ENCODE measurements at regions not wholly inside any gene's neighbourhood (a gene's known extent, or its start where the extent isn't known, plus 50 kb on each side); places are given as distances from the start of the nearest gene placed in this dataset.
"Not testable (repeated sequence)": the region's sequence is repeated elsewhere in the genome, so short reads cannot be mapped to it uniquely, and the experiment has no call there.

GRCh38 chr2:57185568-57185967 is 861.0 kb upstream of the VRK2 start:
- no peak for DNase-seq

DNA sequence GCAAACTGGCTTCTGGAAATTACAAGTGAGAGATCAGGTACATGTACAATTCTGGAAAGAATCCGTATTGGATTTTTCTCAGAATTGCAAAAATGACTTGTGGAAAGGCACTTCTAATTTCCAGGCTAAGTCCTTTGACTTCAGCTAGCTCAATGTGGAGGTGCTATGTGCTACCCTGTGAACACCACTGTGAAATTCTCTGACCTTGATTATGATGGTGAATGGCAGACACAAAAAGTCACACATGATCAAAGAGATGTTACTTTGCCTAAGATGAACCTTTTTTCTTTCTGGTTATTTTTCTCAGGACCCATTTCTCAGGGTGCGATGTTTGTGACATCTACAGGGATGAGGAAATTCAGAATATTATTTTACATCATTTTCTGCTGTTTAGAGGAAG is 856.6 kb upstream of the VRK2 start:
- no peak for DNase-seq

- no peak for DNase-seq
Measured at GRCh38 chr2:57199663-57200062, 846.9 kb upstream of the VRK2 start.

- peak; percentile 35 for DNase-seq
Measured at GRCh38 chr2:57204364-57204763, 842.2 kb upstream of the VRK2 start.

- no peak for DNase-seq
Measured at GRCh38 chr2:57205241-57205640, 841.4 kb upstream of the VRK2 start.

- no peak for DNase-seq
Measured at GRCh38 chr2:57207191-57207590, 839.4 kb upstream of the VRK2 start.

DNA sequence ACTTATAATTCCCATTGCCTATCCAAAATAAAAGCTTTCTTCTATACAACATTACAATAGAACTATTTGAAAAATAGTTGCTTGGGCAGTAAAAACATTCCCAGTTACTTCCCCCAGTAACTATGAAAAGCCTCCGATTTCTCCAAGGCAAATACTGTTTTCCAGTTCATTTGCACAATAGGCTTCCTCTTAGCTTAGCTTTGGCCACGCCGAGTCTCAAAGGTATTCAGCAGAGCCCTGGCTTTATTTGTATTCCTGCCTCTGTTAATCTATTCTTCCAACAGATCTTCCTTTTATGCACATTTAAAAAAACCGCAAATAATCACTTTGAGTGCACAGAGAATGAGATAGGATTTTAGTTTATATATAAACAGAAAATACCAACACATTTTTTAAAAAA is 836.8 kb upstream of the VRK2 start:
- no peak for DNase-seq

- DNase-seq: no peak
Measured at GRCh38 chr2:57210855-57211254, 835.8 kb upstream of the VRK2 start.

- no peak for DNase-seq
Measured at GRCh38 chr2:57217013-57217412, 829.6 kb upstream of the VRK2 start.

- no peak for DNase-seq
Measured at GRCh38 chr2:57218206-57218605, 828.4 kb upstream of the VRK2 start.

- DNase-seq: not testable (repeated sequence)
Measured at GRCh38 chr2:57229706-57230105, 816.9 kb upstream of the VRK2 start.

DNA sequence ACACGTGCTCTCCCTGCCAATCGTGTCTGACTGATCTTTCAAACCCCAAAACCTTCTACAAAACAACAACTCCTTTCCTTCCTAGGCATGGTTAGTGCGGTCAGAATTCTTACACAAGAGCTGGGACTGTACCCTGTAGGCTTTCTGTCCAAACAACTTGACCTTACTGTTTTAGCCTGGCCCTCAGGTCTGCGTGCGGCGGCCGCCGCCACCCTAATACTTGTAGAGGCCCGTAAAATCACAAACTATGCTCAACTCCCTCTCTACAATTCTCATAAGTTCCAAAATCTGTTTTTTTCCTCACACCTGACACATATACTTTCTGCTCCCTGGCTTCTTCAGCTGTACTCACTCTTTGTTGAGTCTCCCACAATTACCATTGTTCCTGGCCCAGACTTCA is 814.3 kb upstream of the VRK2 start:
- not testable (repeated sequence) for DNase-seq

DNA sequence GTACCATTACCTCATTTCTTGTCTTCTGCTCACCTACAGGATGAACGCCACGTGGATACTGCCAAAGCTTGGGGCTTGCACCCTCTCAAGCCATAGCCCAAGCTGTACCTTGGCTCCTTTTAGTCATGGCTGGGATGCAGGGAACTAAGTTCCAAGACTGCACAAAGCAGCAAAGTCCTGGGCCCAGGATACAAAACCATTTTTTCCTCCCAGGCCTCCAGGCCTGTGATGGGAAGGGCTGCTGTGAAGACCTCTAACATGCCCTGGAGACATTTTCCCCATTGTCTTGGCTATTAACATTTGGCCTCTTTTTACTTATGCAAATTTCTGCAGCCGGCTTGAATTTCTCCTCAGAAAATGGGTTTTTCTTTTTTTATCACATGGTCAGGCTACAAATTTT is 795.1 kb upstream of the VRK2 start:
- not testable (repeated sequence) for DNase-seq

DNA sequence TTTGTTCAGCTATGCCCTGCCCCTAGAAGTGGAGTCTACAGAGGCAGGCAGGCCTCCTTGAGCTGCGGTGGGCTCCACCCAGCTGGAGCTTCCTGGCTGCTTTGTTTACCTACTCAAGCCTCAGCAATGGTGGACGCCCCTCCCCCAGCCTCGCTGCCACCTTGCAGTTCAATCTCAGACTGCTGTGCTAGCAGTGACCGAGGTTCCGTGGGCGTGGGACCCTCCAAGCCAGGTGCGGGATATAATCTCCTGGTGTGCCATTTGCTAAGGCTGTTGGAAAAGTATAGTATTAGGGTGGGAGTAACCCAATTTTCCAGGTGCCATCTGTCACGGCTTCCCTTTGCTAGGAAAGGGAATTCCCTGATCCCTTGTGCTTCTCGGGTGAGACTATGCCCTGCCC is 770.2 kb upstream of the VRK2 start:
- not testable (repeated sequence) for DNase-seq

DNA sequence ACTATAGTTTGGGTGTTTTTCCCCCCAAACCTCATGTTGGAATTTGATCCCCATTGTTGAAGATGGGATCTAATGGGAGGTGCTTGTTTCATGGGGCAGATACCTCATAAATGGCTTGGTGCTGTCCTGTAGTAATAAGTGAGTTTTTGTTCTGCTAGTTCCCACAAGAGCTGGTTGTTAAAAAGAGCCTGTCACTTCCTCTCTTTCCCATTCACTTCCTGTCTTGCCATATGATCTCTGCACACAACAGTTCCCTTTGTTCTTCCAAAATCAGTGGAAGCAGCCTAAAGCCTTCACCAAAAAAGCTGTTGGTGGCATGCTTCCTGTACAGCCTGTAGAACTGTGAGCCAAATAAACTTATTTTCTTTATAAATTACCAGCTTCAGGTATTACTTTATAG is 768.2 kb upstream of the VRK2 start:
- no peak for DNase-seq

DNA sequence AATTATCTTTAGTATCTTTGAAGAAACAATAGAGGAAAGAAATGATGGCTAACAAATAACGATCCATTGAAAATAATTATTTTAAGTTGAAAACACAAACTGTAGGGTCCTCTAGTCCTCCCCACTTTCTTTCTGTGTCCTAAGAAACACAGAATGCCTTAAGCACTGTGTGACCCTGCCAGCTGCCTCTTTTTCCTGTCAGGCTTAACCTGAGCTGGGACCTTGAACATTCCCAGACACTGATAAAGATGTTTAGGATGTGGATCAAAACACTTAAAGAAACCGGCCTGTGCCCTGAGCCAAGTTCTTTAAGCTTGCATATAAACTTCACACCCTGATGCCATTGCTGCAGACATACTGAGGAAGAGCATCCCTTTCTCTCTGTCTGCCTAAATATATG is 755.4 kb upstream of the VRK2 start:
- DNase-seq: no peak

DNA sequence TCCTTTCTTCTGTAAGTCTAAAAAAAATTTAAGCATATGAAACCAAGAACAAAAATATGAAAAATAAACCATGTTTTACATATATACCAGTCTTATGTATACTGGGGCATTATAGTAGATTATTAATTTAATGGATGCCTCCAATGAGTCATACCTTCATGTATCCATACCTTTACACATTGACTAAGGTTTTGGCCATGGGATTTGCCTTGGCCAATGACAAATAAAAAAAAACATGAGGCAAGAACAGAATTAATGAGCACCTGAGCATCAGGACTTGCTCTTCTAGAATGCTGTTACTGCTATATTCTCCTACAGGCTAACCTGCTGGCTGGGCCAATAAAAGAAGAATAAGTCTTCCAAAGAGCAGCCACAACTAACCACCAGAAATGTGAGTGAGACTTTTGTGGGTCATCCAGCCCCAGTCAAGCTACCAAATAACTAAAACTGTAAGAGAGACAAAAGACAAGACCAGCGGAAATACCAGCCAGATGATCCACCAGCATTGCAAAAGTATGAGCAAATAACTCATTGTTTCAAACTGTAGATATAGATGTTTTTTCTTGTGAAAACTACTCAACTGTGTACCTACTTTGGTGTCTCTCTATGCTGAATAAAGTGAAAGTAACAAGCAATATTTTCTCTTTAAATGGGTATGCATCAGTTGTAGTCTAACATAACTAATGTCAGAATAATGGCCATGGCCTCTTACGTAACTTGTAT is 749.6 kb upstream of the VRK2 start:
- DNase-seq: no peak

GRCh38 chr2:57313678-57314077 is 732.9 kb upstream of the VRK2 start:
- no peak for DNase-seq

- DNase-seq: no peak
Measured at GRCh38 chr2:57314682-57315081, 731.9 kb upstream of the VRK2 start.

- no peak for DNase-seq
Measured at GRCh38 chr2:57330447-57330846, 716.2 kb upstream of the VRK2 start.

DNA sequence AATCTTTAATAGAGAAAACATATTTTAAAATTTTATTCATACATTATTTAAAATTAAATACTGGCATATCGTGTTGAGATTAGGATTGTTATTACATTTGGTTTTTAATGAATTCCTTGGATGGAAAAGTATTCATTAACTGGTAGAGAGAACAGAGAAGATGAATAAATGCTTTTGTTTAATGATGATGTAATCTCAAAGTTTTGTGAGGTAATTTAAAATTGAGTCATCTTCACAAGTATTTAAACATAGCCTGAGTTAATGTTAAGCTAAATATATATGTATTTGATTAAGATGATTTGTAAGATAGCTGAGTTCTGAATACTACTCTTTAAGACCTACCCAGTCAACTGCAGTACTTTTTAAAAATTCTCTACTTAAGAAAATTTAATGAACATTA is 713.4 kb upstream of the VRK2 start:
- no peak for DNase-seq

DNA sequence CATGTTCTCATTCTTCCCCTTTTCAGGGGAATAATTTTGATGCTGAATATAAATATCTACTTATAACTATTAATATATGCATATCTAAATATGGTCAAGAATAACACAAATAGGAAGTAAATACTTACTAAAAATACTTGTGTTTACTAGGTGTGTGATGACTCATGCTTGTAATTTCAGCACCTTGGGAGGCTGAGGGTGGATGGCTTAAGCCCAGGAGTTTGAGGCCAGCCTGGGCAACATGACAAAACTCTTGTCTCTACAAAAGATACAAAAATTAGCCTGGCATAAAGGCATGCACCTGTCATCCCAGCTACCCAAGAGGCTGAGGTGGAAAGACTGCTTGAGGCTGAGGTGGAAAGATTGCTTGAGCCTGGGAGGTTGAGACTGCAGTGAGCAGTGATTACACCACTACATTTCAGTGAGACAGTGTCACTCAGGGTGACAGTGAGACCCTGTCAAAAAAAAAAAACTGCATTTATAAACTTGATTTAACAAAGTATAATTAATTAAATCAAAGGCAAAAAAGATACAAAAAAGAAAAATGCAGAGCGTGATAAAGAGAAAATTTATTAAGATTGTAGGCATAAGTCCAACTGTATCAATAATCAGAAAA is 703.1 kb upstream of the VRK2 start:
- no peak for DNase-seq

- no peak for DNase-seq
Measured at GRCh38 chr2:57368190-57368589, 678.4 kb upstream of the VRK2 start.

GRCh38 chr2:57370882-57371585 is 675.6 kb upstream of the VRK2 start:
- DNase-seq: no peak
